ENCODE measurements at regions not wholly inside any gene's neighbourhood (a gene's known extent, or its start where the extent isn't known, plus 50 kb on each side); places are given as distances from the start of the nearest gene placed in this dataset.

DNA sequence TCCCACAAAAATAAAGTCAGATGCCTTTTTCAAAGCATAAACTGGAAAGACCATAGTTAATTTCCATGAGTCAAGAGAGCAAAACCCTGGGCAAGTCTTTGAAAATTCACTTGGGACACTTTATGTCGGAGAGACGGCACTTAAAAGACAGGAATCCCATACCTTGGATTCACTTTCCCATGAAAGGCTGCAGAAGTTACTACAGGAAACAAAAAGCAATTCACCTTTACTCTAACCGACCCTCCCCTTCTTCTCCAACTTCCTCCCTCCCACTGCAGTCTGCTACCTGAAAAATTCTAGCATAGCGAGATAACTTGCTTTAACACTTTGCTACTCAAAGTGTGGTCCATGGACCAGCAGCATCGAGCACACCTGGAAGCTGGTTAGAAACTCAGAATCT, 539.1 kb upstream of the JAG1 start:
- TF ChIP-seq CTCF (IDR thresholded peaks at IDR 0.05), result no peak
- TF ChIP-seq POLR2A (IDR thresholded peaks at IDR 0.05), result no peak
